ENCODE measurements at regions not wholly inside any gene's neighbourhood (a gene's known extent, or its start where the extent isn't known, plus 50 kb on each side); places are given as distances from the start of the nearest gene placed in this dataset.

GRCh38 chr10:2729197-2729596, 338.2 kb upstream of the PFKP start:
- Histone ChIP-seq H3K9ac (ENCODE audit: low read depth, low read length) (no peak overlapping the region), H2BK120ac (ENCODE audit: low read depth, low read length) (no peak overlapping the region), H4K5ac (ENCODE audit: low read depth, low read length) (no peak overlapping the region), H3K36me3 (ENCODE audit: control insufficient read depth, insufficient read depth, low read length) (no peaks in the 10 kb centered on the region), H3K14ac (replicated peaks; ENCODE audit: low read depth, low read length) (no peak overlapping the region), H3K4me1 (ENCODE audit: control insufficient read depth, insufficient read depth, low read length) (no peaks in the 10 kb centered on the region), H2BK20ac (ENCODE audit: low read depth, low read length) (no peak overlapping the region), H2AK5ac (ENCODE audit: low read depth, low read length) (no peak overlapping the region), H2BK15ac (ENCODE audit: low read depth, low read length) (no peak overlapping the region), H3K27me3 (ENCODE audit: control insufficient read depth, insufficient read depth, low read length) (no peaks in the 10 kb centered on the region), H3K27ac (ENCODE audit: insufficient read depth, low read length) (no peak overlapping the region), H4K20me1 (ENCODE audit: insufficient read depth, low read length) (no peaks in the 10 kb centered on the region), H3K23ac (ENCODE audit: low read depth, low read length) (no peak overlapping the region), H2BK5ac (ENCODE audit: low read depth, low read length, poor library complexity, severe bottlenecking) (no peak overlapping the region), H4K8ac (ENCODE audit: low read depth in 2 of 2, low read length in 2 of 2) (no peak overlapping the region), H3K56ac (ENCODE audit: extremely low read depth, insufficient read depth, low read length) (no peak overlapping the region), H3K9me3 (ENCODE audit: control insufficient read depth, insufficient read depth, low read length) (peaks cover 32% of the 10 kb centered on the region), H4K91ac (ENCODE audit: insufficient read depth, low read depth, low read length) (no peak overlapping the region), H3K18ac (ENCODE audit: low read depth, low read length) (no peak overlapping the region), H3K4ac (ENCODE audit: low read depth, low read length) (no peak overlapping the region), H3K4me3 (ENCODE audit: insufficient read depth, low read depth, low read length) (no peak overlapping the region), H3K4me2 (ENCODE audit: low read depth, low read length) (no peak overlapping the region), H2AFZ (replicated peaks; ENCODE audit: low read length, poor library complexity) (no peak overlapping the region), H2AK9ac (replicated peaks; ENCODE audit: low read depth, low read length, poor library complexity) (no peak overlapping the region), H3K9me1 (ENCODE audit: insufficient read depth, low read length) (no peaks in the 10 kb centered on the region), H3K79me1 (ENCODE audit: low read depth in 1 of 2, low read length in 2 of 2) (no peaks in the 10 kb centered on the region)
- DNase-seq, result no peak
- TF ChIP-seq POLR2A (IDR thresholded peaks at IDR 0.05; ENCODE audit: low read depth, low read length) (no peak), CHD1 (IDR thresholded peaks at IDR 0.05; ENCODE audit: low read depth, low read length) (no peak), RCOR1 (IDR thresholded peaks at IDR 0.05; ENCODE audit: insufficient replicate concordance, low read length) (no peak), RFX5 (IDR thresholded peaks at IDR 0.05; ENCODE audit: low read depth, low read length) (no peak), ELK1 (IDR thresholded peaks at IDR 0.05; ENCODE audit: borderline replicate concordance, low read depth, low read length) (no peak), BHLHE40 (IDR thresholded peaks at IDR 0.05; ENCODE audit: low read depth, low read length) (no peak), CEBPB (IDR thresholded peaks at IDR 0.05; ENCODE audit: low read depth, low read length) (no peak), NFE2L2 (IDR thresholded peaks at IDR 0.05; ENCODE audit: low read depth, low read length) (no peak), MXI1 (IDR thresholded peaks at IDR 0.05; ENCODE audit: borderline replicate concordance, low read depth, low read length) (no peak), FOS (IDR thresholded peaks at IDR 0.05; ENCODE audit: low read depth, low read length) (no peak), RAD21 (IDR thresholded peaks at IDR 0.05; ENCODE audit: low read length) (no peak), CTCF (conservative IDR thresholded peaks at IDR 0.05; ENCODE audit: low read depth, low read length) (no peak), MAFK (IDR thresholded peaks at IDR 0.05; ENCODE audit: low read depth, low read length) (no peak), SMC3 (IDR thresholded peaks at IDR 0.05; ENCODE audit: low read depth, low read length) (no peak), MAZ (IDR thresholded peaks at IDR 0.05; ENCODE audit: borderline replicate concordance, low read depth, low read length) (no peak)
- TF ChIP-seq, protein P1, sequence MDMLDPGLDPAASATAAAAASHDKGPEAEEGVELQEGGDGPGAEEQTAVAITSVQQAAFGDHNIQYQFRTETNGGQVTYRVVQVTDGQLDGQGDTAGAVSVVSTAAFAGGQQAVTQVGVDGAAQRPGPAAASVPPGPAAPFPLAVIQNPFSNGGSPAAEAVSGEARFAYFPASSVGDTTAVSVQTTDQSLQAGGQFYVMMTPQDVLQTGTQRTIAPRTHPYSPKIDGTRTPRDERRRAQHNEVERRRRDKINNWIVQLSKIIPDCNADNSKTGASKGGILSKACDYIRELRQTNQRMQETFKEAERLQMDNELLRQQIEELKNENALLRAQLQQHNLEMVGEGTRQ (IDR thresholded peaks at IDR 0.05; ENCODE audit: low read depth, low read length), result no peak
- in situ Hi-C loops (cut with MboI; ENCODE audit: low sequenced_read_pairs) (no loop called here), intact Hi-C loops (cut with micrococcal nuclease) (no loop called here), dilution Hi-C loops (cut with HindIII; ENCODE audit: low sequenced_read_pairs, unreplicated experiment) (no loop called here)
- no peak for ATAC-seq (ENCODE audit: low read depth)
- no CpG with 5 or more reads among the region's 4 CpGs for WGBS, 2 experiments (ENCODE audit: extremely low coverage in 2 of 2, insufficient read length in 1 of 2)
- BruUV-seq (replicated peaks), result no TSS peak
- POLR2A ChIA-PET (ENCODE audit: unreplicated experiment), result no interaction called here
- CTCF ChIA-PET, result no interaction called here
